Common myeloid progenitor, CD34-positive (primary cell): ENCODE measurements at regions not wholly inside any gene's neighbourhood (a gene's known extent, or its start where the extent isn't known, plus 50 kb on each side); places are given as distances from the start of the nearest gene placed in this dataset.

ENCODE experiments used
- CTCF ChIA-PET: fragments of 350-600 bp; sonication (Branson Sonifier 250); formaldehyde crosslinking; loops from one replicate; lab custom pipeline; 2021; ENCODE audit warnings: antibody characterized with exemption; lab: Charles Lee
- POLR2A ChIA-PET: fragments of 350-600 bp; sonication (Branson Sonifier 250); formaldehyde crosslinking; loops from one replicate; lab custom pipeline; 2021; ENCODE audit warnings: antibody characterized with exemption; lab: Charles Lee
- DNase-seq, 3 donors: peaks; one replicate each; pipeline versions ENCODE4 v3.0.0 to v3.0.0-alpha.2; 2013
- H3K27ac ChIP-seq, 2 experiments: 1 replicate in 1 of 2; 2 replicates in 1 of 2; pipeline ENCODE4 v1.7.0; 2013; ENCODE audit warnings: inconsistent platforms in 2 of 2, low read length in 2 of 2, mild to moderate bottlenecking in 2 of 2, low read depth in 1 of 2, moderate library complexity in 1 of 2; ENCODE audit not compliant: severe bottlenecking in 2 of 2, insufficient read depth in 1 of 2, poor library complexity in 1 of 2
- H3K27me3 ChIP-seq, 5 experiments: replicated peaks in 2 of 5; 1 replicate in 3 of 5; 2 replicates in 2 of 5; pipeline versions ENCODE4 v1.6.1 to v1.7.0; 2013; ENCODE audit warnings: low read length in 4 of 5, mild to moderate bottlenecking in 2 of 5, moderate library complexity in 2 of 5, inconsistent platforms in 1 of 5; ENCODE audit not compliant: insufficient read depth in 5 of 5, control insufficient read depth in 4 of 5
- H3K36me3 ChIP-seq, 4 experiments: 1 replicate in 2 of 4; 2 replicates in 2 of 4; pipeline versions ENCODE4 v1.6.1 to v1.7.0; 2013; ENCODE audit warnings: low read length in 3 of 4, control low read depth in 1 of 4, mild to moderate bottlenecking in 1 of 4; ENCODE audit not compliant: control insufficient read depth in 4 of 4, insufficient read depth in 4 of 4
- H3K4me1 ChIP-seq, 4 experiments: 1 replicate in 3 of 4; 2 replicates in 1 of 4; pipeline versions ENCODE4 v1.6.1 to v1.7.1; 2013; ENCODE audit warnings: low read length in 3 of 4, mild to moderate bottlenecking in 3 of 4, control low read depth in 1 of 4, inconsistent platforms in 1 of 4, moderate library complexity in 1 of 4; ENCODE audit not compliant: control insufficient read depth in 4 of 4, insufficient read depth in 4 of 4; ENCODE audit errors: control extremely low read depth in 1 of 4
- H3K4me3 ChIP-seq, 7 experiments: 1 replicate in 4 of 7; 2 replicates in 3 of 7; pipeline versions ENCODE4 v1.5.1 to v1.7.0; 2013; ENCODE audit warnings: mild to moderate bottlenecking in 7 of 7, low read length in 6 of 7, moderate library complexity in 6 of 7, inconsistent platforms in 2 of 7, low read depth in 2 of 7, control low read depth in 1 of 7; ENCODE audit not compliant: insufficient read depth in 4 of 7, control insufficient read depth in 1 of 7; ENCODE audit errors: extremely low read depth in 1 of 7
- H3K9me3 ChIP-seq, 5 experiments: 1 replicate in 4 of 5; 2 replicates in 1 of 5; pipeline versions ENCODE4 v1.6.1 to v1.7.1; 2013; ENCODE audit warnings: low read length in 4 of 5, mild to moderate bottlenecking in 2 of 5, inconsistent platforms in 1 of 5, low read depth in 1 of 5, moderate library complexity in 1 of 5; ENCODE audit not compliant: control insufficient read depth in 4 of 5, insufficient read depth in 2 of 5; ENCODE audit errors: control extremely low read depth in 1 of 5
- WGBS: methylation state at CpG from one replicate; pipeline ENCODE4 v1.1.5; 2013; ENCODE audit not compliant: insufficient coverage; 5-methylcytosine and 5-hydroxymethylcytosine counted together

DNA sequence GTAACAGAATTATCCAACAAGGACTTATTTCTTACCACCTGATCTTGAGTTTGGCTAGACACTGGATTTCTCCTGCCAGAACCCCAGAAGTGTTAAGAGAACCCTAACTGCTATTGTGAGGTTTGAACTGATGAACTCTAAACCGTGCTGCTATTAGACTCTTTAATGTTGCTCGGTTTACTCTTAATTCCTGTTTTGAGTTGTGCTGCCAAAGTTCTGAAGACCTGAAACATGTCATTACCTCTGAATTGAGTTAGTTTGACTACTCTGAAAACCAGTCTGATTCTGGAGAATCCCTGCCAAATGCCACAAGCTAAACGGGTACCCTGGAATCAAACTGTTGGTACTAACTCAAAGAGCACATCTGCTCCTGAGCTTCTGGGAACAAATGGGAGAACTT is 215.5 kb downstream of the KLF12 start:
- POLR2A ChIA-PET = interaction anchor here (0.6 kb wide), 1 partner anchor 91 kb away, joined by 3 read pairs; no protein-coding TSS in a partner anchor
- H3K27ac ChIP-seq = no peak overlapping the region
- no peak for DNase-seq
- 88% methylated on average over 3 of the region's 3 CpGs for WGBS
- no peaks in the 10 kb centered on the region for H3K4me1 ChIP-seq
- H3K9me3 ChIP-seq = no peaks in the 10 kb centered on the region
- H3K27me3 ChIP-seq = no peaks in the 10 kb centered on the region
- CTCF ChIA-PET = interaction anchor here (1.2 kb wide), 1 partner anchor 368 kb away, joined by 3 read pairs; no protein-coding TSS in a partner anchor
- H3K36me3 ChIP-seq = no peaks in the 10 kb centered on the region
- H3K4me3 ChIP-seq = no peak overlapping the region

- Histone ChIP-seq H3K36me3 (no peaks in the 10 kb centered on the region), H3K4me1 (no peaks in the 10 kb centered on the region), H3K27me3 (no peaks in the 10 kb centered on the region), H3K27ac (no peak overlapping the region), H3K4me3 (no peak overlapping the region), H3K9me3 (no peaks in the 10 kb centered on the region)
- WGBS = 92% methylated on average over 4 of the region's 4 CpGs
- ChIA-PET CTCF (interaction anchor here (0.8 kb wide), 1 partner anchor 15 kb away, joined by 3 read pairs; no protein-coding TSS in a partner anchor), POLR2A (no interaction called here)
- no peak for DNase-seq
Observed at GRCh38 chr13:73913751-73914518, 220.3 kb downstream of the KLF12 start.

DNA sequence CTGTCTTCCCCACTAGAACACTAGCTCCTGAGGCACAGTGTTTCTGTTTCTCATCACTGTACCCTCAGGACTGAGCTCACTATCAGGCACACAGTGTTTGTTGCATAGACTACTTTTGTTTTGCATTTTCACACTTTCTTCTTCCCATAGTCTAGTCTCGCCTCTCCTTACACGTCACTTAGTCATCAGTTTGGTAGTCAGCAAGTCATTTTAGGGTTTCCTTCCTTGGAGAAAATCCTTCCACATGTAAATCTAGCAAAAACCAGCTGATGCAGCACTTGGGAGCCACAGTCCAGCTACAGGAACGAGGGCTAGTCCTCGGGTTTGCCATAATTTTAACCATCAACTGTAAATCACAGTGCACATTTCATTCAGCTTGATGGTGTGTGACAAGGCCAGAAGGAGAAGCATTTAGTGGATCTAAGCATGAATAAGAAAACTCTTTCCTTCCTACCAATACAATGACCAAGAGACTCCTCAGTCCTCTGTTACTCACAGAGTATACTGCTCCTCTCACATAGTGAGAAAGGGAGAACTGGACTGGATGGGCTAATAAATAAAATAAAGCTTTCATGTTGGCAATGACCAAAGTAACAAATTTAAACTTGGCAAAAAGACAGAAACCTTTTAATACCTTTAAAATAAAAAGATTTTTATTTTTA is 221.0 kb downstream of the KLF12 start:
- Histone ChIP-seq H3K4me1 (no peaks in the 10 kb centered on the region), H3K4me3 (no peak overlapping the region), H3K9me3 (no peaks in the 10 kb centered on the region), H3K27me3 (no peaks in the 10 kb centered on the region), H3K27ac (no peak overlapping the region), H3K36me3 (no peaks in the 10 kb centered on the region)
- no peak for DNase-seq
- CTCF ChIA-PET = interaction anchor here (0.8 kb wide), 1 partner anchor 16 kb away, joined by 3 read pairs; no protein-coding TSS in a partner anchor
- POLR2A ChIA-PET = interaction anchor here (0.8 kb wide), 1 partner anchor 1371 kb away, joined by 6 read pairs; no protein-coding TSS in a partner anchor
- WGBS = 100% methylated on average over 2 of the region's 4 CpGs

- no peaks in the 10 kb centered on the region for H3K36me3 ChIP-seq
- ChIA-PET CTCF (no interaction called here), POLR2A (no interaction called here)
- no peaks in the 10 kb centered on the region for H3K27me3 ChIP-seq
- H3K4me3 ChIP-seq = no peak overlapping the region
- DNase-seq = no peak
- H3K9me3 ChIP-seq = no peaks in the 10 kb centered on the region
- H3K4me1 ChIP-seq = no peaks in the 10 kb centered on the region
- no peak overlapping the region for H3K27ac ChIP-seq
Observed at GRCh38 chr13:73911361-73911760, 222.8 kb downstream of the KLF12 start.

- Histone ChIP-seq H3K4me3 (no peak overlapping the region), H3K27ac (no peak overlapping the region), H3K9me3 (no peaks in the 10 kb centered on the region), H3K4me1 (no peaks in the 10 kb centered on the region), H3K27me3 (no peaks in the 10 kb centered on the region), H3K36me3 (no peaks in the 10 kb centered on the region)
- DNase-seq = no peak
- POLR2A ChIA-PET = no interaction called here
- CTCF ChIA-PET = no interaction called here
Observed at GRCh38 chr13:73910733-73911132, 223.5 kb downstream of the KLF12 start.

DNA sequence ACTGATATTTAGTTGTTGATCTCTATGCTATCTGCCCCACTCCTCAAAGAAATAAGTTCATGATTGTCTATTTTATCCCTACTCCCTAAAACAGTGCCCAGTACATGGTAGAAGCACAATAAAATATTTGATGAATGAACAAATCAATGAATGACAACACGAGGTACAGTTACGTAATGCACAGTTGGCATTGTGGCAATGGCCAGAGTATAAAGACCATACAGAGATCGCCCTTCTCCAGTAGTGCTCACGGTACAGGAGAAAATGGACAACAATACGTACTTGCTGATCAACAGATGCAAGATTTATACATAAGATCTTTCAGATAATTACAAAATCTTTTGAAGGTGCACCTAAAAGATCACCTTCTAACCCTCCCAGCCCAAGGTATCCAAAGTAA is 225.4 kb downstream of the KLF12 start:
- no peaks in the 10 kb centered on the region for H3K4me1 ChIP-seq
- CTCF ChIA-PET = no interaction called here

GRCh38 chr13:73904625-73905024 is 229.6 kb downstream of the KLF12 start:
- Histone ChIP-seq H3K4me1 (no peaks in the 10 kb centered on the region), H3K36me3 (no peaks in the 10 kb centered on the region), H3K4me3 (no peak overlapping the region), H3K27me3 (no peaks in the 10 kb centered on the region), H3K27ac (no peak overlapping the region), H3K9me3 (no peaks in the 10 kb centered on the region)
- 96% methylated on average over 3 of the region's 3 CpGs for WGBS
- POLR2A ChIA-PET = no interaction called here
- CTCF ChIA-PET = no interaction called here
- no peak for DNase-seq

More for the DNA sequence above, 225.4 kb downstream of the KLF12 start:
- Histone ChIP-seq H3K36me3 (no peaks in the 10 kb centered on the region), H3K9me3 (no peaks in the 10 kb centered on the region), H3K27ac (no peak overlapping the region), H3K27me3 (no peaks in the 10 kb centered on the region), H3K4me3 (no peak overlapping the region)
- 100% methylated on average over 5 of the region's 5 CpGs for WGBS
- no peak for DNase-seq
- POLR2A ChIA-PET = no interaction called here
